SKM-1 (cell line): ENCODE measurements at regions not wholly inside any gene's neighbourhood (a gene's known extent, or its start where the extent isn't known, plus 50 kb on each side); places are given as distances from the start of the nearest gene placed in this dataset.

Source experiments
- DNase-seq: peaks from one replicate; lab custom pipeline; 2025; ENCODE audit not compliant: unreplicated experiment; lab: John Stamatoyannopoulos, UW

DNA sequence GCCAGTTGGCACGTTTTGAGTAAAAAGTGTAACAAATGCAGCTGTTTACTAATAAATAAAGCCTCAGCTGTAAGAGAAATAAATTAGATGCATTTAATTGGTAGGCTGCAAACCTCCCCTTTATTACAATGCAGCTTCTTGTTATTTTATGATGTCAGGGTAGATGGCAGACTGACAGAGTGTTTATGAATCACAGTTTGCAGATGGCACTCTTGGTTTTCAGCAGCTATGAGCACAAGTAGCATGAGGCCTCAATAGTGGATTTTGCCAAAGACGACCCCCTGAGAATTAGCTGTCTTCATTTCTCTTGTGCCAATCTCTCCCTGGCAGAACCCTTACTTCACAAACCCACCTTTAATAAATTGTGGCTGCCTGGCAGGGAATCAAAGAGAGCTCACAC is 161.2 kb upstream of the C1orf87 start:
- DNase-seq = no peak

DNA sequence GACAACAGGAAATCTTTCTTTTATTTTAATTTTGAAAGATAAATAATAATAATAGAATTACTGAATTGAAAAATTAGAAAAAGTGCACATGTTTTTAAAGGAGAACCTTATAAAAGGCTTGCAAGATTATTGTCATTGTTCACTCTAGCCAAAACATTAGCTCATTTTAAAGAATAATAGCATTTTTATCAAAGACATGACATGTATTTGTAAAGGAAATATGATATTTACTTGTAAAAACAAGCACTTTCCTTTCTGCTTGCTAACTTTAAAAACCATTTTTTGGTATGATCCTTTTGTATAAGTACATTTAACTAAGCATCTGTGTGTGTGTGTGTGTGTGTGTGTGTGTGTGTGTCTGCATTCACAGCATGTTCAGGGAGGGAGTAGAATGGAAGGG is 156.3 kb upstream of the C1orf87 start:
- DNase-seq = no peak

DNA sequence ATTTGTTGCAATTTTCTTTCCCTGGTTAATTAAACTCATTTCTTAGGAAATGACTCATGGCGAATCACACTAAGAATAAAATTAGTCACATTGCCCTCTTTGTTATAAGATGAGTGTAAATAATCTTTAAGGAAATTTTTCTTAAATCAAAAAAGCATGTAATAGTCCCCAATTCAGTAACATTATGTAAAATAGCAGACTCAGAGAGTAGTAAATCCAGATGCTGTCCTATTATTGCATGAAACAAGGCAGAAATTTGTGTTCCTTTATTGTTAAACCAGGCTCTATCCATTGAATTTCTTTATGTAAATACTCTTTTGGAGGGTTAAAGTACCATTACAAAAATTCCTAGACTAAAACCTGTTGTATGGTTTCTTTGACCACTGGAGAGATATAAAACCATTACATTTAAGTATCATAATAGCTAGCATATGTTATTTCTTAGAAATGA is 154.5 kb upstream of the C1orf87 start:
- no peak for DNase-seq

DNA sequence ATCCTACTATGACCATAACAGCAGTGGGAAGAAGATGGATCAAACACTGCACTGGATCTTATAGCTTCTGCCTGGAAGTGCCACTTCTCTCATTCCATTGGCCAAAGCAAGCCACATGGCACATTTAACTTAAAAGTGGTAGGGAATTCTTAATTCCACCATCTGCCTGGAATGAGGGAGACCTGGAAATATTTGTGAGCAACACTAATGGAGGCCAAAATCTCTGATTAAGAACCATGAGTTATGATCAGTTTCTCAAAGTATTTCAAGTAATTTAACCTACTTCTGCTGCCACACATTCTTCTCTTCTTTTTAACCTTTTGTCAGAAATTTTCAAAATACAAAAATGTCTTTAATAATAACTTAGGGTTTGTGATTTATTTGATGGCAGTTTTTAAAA is 154.0 kb upstream of the C1orf87 start:
- DNase-seq = no peak

DNA sequence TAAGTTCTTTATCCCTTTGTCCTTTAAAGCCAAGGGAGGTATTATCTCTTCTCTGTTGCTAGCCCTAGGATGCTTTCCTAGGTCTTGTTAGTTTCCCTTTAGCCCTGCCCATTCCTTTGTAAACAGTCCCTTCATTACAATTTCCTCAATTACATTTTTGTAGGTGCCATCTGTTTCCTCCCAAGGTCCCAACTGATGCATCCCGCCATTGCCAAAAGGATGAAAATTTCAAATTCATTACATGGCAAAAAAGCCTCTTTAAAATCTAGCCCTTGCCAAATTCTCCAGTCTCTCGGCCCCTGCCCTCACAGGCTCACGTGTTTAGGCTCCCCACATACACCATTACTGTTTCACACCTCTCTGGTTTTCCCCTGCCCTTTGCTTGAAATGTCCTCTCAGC is 151.9 kb upstream of the C1orf87 start:
- no peak for DNase-seq

- no peak for DNase-seq
These were observed 151.0 kb upstream of the C1orf87 start for GRCh38 chr1:60224523-60224922.

- DNase-seq = no peak
These were observed 149.6 kb upstream of the C1orf87 start for GRCh38 chr1:60223158-60223557.

DNA sequence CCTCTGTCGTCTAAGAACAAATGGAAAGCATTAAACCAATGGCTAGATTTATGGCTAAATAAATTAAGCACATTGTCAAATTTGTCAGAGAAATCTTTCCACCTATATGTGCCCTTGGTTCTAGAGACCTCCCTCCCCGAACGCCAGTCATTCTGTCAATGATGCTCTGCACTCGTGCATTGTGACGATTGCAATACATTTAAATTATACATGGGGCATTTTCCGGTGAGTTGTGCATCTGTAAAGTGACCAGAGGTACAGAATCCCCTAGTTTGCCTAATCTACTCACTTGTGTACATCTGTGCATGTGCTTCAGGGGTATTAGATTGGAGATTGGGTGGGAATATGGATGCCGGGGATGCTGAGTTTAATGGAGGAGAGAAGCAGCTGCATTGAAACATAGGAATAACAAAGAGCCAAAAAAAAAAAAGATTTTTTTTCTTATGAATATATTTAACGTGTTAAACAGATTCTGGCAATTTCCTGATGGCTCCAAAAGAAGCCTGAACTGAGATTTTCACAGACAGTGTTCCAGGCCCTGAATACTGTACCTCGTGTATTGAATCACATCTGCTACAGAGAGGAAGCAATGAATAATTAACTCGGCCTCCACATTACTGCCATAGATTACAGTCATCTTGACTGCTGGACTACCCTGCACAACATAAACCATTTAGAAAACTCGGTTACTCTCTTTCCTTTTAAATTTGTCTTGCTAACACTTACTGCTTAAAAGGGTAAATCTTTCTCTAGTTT is 149.0 kb upstream of the C1orf87 start:
- DNase-seq = no peak

DNA sequence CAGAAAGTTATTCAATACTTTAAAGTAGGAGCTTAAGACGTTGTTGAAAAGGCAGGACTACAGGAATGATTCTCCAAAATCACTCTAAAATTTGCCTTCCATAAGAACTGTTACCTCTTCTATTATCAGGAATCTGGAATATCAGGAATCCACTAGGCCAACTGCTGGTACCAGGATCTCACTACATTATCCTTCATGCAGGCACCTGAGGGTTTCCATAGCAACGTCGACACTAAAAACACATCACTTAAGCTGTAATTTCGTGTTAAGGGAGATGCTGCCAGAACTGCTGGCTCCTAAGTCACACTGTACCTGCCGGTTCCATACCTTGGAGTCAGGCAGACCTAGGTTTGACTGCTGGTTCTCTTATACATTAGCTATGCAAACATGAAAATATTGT is 139.7 kb upstream of the C1orf87 start:
- DNase-seq = no peak

DNA sequence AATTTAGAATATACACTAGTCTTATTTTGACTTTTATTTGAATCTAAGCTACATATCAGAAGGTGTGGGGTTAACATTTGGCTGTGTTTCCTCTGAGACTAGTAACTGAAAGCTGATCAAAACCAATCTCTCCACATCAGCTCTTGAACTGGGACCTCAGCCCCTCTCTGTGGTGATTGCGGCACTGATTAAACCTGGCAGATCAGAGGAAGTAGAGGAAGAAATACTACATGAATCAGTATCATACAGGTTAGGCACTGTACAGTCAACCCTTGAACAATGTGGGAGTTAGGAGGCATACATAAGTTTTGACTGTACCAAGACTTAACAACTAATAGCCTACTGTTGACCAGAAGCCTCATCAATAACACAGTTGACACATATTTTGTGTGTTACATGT is 122.5 kb upstream of the C1orf87 start:
- DNase-seq = no peak

GRCh38 chr1:60185684-60186083 is 112.1 kb upstream of the C1orf87 start:
- no peak for DNase-seq

- DNase-seq = no peak
These were observed 111.0 kb upstream of the C1orf87 start for GRCh38 chr1:60184521-60184920.

DNA sequence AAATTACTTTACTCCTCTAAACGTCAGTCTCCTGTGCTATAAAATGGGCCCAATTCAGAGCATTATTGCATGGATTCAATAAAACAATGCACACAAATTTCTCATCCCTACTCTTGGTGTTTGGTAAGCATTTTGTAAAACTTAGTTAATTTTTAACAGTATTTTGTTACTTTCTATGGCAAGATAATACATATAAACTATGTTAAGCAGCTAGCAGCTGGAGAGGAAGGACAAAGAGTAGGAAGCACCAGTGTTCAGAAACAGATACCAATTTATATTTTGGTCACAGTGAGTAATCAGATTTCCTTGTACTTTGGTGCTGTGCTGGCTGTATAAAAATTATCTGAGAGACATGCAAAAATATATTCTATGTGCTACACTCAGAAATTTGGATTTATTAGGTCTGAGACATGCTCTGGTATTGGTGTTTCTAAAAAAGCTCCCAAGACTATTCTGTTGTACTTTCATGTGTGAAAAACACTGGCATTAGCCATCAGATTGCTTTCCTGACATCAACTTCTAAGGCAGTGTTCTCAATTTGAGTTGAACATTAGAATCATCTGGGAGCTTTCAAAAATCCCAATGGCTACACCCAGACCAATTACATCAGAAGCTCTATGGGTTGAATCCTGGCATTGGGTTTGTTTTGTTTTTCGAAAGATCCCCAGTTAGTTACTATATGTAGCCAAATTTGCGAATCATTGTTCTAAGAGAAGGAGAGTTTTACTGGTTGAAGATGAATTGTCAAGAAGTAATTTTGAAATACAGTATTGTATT is 100.3 kb upstream of the C1orf87 start:
- no peak for DNase-seq

DNA sequence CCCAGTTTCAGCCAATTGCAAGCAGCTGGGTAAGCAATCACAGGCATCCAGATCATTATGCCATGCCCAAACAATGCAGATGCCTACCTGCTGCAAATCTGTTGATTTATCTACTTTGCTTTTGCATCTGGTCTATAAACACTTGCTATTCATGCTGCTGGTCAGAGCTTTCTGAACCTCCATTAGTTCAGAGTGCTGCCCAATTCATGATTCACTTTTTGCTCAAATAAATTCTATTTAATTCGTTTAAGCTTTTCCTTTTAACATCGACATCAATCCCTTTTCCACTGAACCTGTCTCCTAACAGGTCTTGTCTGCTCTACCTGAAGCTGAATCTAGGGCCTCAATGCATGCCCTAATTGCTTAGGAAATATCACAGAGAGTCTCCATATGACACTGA is 99.4 kb upstream of the C1orf87 start:
- no peak for DNase-seq

DNA sequence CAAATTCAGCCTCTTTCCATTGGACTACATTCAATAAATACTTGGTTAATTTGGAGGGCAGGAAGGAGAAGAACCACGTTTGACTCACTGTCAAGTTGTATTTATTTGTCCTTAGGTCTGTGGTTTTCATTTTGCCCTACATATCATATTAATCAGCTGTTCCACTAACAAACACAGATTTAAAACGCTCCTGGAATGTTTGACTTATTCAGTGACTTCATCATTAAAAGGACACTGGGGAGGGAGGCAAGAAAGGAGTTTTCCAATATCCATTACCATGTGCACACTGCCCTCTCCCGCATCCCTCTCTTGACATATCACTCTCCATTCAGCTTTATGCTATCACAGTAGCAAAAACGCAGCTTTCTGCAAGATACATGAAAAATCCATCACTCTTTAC is 98.2 kb upstream of the C1orf87 start:
- DNase-seq = no peak

DNA sequence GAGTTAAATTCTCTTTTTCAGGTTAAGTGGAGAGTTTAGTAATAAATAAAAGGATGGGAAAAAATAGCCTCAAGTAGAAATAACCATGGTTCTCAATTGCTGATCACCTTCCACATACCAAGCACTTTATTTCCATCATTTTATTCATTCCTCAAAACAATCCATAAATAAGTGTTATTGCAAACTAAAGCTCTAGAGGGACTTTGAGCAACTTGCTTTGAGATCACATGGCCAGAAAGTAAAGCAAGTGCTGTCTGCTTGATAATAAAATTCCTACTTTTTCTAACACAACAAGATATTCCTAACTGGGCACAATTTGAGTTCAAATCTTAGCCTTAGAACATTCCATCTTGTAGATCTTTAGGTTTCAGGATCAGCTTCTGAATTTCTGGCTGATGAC is 97.1 kb upstream of the C1orf87 start:
- no peak for DNase-seq

- no peak for DNase-seq
These were observed 95.6 kb upstream of the C1orf87 start for GRCh38 chr1:60169206-60169605.

- DNase-seq = no peak
These were observed 89.4 kb upstream of the C1orf87 start for GRCh38 chr1:60162936-60163335.

- DNase-seq = no peak
These were observed 86.6 kb upstream of the C1orf87 start for GRCh38 chr1:60160141-60160540.

DNA sequence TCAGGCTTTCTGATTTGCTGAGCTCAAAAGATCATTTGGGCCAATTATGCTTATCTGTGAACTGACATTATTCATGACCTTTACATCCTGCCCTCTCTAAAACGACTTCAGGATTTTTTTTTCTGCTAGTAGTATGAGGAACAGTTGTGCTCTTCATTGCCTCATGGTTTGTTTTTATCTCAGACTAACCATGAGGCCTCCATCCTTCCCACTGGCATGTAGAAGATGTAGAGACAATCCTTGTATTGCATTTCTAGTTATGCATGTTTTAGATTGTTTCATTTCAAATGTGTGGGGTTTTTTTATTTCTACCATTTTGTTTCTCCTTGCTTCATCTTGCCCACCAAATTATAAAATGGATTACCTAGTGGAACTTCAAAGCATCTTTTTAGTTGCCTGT is 82.8 kb upstream of the C1orf87 start:
- DNase-seq = no peak

DNA sequence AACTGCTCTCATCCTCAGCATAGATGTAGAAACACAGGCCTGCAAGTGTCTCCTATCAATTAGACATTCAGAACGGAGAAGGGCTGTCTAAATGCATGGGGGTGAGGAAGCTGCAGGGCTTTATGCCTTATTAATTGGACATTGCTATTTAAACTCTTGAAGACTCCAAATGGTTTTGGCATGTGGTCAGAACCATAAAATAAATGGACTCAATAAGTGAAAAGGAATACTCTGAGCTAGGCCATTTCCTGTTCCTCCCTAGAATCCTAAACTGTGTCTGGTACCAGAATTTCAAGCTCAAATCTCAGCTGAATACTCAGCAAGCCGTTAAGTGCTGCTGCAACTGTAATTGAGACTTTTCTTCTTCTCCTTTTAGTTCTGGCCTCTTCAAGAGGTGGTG is 80.4 kb upstream of the C1orf87 start:
- no peak for DNase-seq

GRCh38 chr1:60152891-60153290 is 79.3 kb upstream of the C1orf87 start:
- DNase-seq = no peak

DNA sequence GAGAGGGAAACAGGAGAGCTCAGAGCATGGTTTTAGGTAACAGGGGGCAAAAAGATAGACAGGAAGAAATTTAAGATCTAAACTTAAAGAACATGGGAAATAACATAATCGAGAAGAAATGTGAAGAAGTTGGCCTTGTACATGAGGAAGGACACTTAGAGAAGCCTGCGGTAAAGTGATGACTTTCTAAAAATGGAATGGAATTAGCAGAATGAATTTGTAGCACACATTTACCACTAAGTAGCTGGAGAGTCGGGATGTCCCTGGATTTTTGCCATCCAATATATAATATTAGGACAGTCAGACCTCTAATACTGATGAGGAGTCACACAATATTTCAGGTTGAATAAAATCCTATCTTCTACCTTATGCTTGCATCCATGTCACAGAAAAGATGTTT is 77.7 kb upstream of the C1orf87 start:
- DNase-seq = no peak
